ENCODE measurements at regions not wholly inside any gene's neighbourhood (a gene's known extent, or its start where the extent isn't known, plus 50 kb on each side); places are given as distances from the start of the nearest gene placed in this dataset.

DNA sequence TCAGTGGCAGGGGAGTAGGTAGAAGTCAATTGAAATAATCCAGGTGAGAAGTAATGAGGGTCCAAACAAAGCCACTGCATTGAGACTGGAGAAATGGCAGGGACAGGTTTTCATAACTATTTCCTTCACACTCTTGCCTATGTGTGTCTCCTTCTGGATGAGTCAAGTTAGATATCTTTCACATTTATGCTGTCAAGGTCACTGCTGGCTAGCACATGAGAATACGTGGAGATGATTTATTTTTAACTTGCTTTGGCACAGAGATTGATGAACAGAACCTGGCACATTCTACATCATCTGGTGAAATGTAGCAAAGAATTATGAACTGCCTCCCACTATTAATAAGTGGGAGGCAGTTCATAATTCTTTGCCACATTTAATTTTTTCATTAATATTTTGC, 66.7 kb upstream of the BOD1L1 start:
- no peak overlapping the region for H2BK20ac ChIP-seq (ENCODE audit: low read length)
- H3K4me1 ChIP-seq (replicated peaks in 1 of 4; ENCODE audit: control insufficient read depth in 3 of 4, insufficient read depth in 4 of 4, low read length in 3 of 4), result no peaks in the 10 kb centered on the region
- H3K27ac ChIP-seq (ENCODE audit: low read depth, low read length), result no peak overlapping the region
- no peak overlapping the region for H3K4me2 ChIP-seq (ENCODE audit: insufficient read depth in 1 of 2, low read depth in 2 of 2, low read length in 2 of 2)
- no peak overlapping the region for H3K56ac ChIP-seq (replicated peaks; ENCODE audit: insufficient read length, low read depth, low read length)
- H2AFZ ChIP-seq (ENCODE audit: low read length), result no peak overlapping the region
- H3K79me2 ChIP-seq (ENCODE audit: control insufficient read depth in 1 of 2, insufficient read depth in 2 of 2, low read length in 2 of 2), result no peaks in the 10 kb centered on the region
- H3K18ac ChIP-seq (ENCODE audit: extremely low read depth, low read length), result no peak overlapping the region
- no peak overlapping the region for H4K91ac ChIP-seq (replicated peaks; ENCODE audit: insufficient read length, low read length)
- no peaks in the 10 kb centered on the region for H3K27me3 ChIP-seq (replicated peaks in 1 of 4; ENCODE audit: control insufficient read depth in 3 of 4, extremely low read depth in 1 of 4, insufficient read depth in 3 of 4, low read length in 3 of 4)
- H3K14ac ChIP-seq (ENCODE audit: insufficient read length), result no peak overlapping the region
- no peaks in the 10 kb centered on the region for H3K36me3 ChIP-seq (ENCODE audit: control insufficient read depth in 2 of 4, insufficient read depth in 4 of 4, low read length in 3 of 4)
- H3K4me3 ChIP-seq (ENCODE audit: extremely low read depth in 1 of 4, insufficient read depth in 2 of 4, low read depth in 3 of 4, low read length in 4 of 4), result no peak overlapping the region
- no peak overlapping the region for H2BK120ac ChIP-seq (replicated peaks; ENCODE audit: low read depth, low read length)
- H3K9me3 ChIP-seq (ENCODE audit: insufficient read depth in 2 of 2, low read depth in 1 of 2, low read length in 1 of 2), result peaks cover 0 to 2% of the 10 kb centered on the region in 2 experiments; a peak in 1 of 4 replicates
- H2BK12ac ChIP-seq (ENCODE audit: low read depth, low read length), result no peak overlapping the region
- no peak for FAIRE-seq
- no peak overlapping the region for H2BK15ac ChIP-seq (ENCODE audit: low read length)
- ChIA-PET POLR2A (ENCODE audit: partially characterized antibody) (no interaction called here), CTCF (ENCODE audit: partially characterized antibody) (no interaction called here)
- no peak overlapping the region for H4K8ac ChIP-seq (ENCODE audit: extremely low read depth, insufficient read depth, low read length)
- no peak overlapping the region for H3K9ac ChIP-seq (replicated peaks in 1 of 4; ENCODE audit: extremely low read depth in 1 of 4, low read depth in 3 of 4, low read length in 3 of 4)
- no peak overlapping the region for H2AK5ac ChIP-seq (ENCODE audit: low read depth, low read length)
- no peak overlapping the region for H3K23ac ChIP-seq (ENCODE audit: insufficient read length)
- no peak overlapping the region for H2BK5ac ChIP-seq (ENCODE audit: low read depth, low read length)
- no peaks in the 10 kb centered on the region for H4K20me1 ChIP-seq (replicated peaks in 1 of 2; ENCODE audit: control insufficient read depth in 1 of 2, insufficient read depth in 2 of 2, low read length in 2 of 2)
- no peak overlapping the region for H4K5ac ChIP-seq (ENCODE audit: insufficient read length, low read depth, low read length)
- DNase-seq (ENCODE audit: low read depth in 1 of 2, low spot score in 2 of 2), result no peak
- H3K23me2 ChIP-seq (ENCODE audit: low read depth, low read length), result no peaks in the 10 kb centered on the region
- 90% methylated on average over 1 of the region's 1 CpG; no CpG with 5 or more reads in 1 of the 2 experiments for WGBS, 2 experiments (ENCODE audit: extremely low coverage in 1 of 2, insufficient coverage in 1 of 2, insufficient read length in 1 of 2, insufficient replicate concordance in 2 of 2, low coverage in 1 of 2, low lambda C conversion rate in 2 of 2, missing lambda C conversion rate in 1 of 2)
- no peaks in the 10 kb centered on the region for H3K79me1 ChIP-seq (ENCODE audit: low read depth, low read length)
- H3K4ac ChIP-seq (replicated peaks; ENCODE audit: insufficient read length, low read depth, low read length), result no peak overlapping the region
- no peak for TF ChIP-seq NRF1 (IDR thresholded peaks at IDR 0.05; ENCODE audit: low read depth, low read length)
- TF ChIP-seq POU5F1 (IDR thresholded peaks at IDR 0.05; ENCODE audit: low read depth, low read length), result no peak
- TF ChIP-seq, protein P1, sequence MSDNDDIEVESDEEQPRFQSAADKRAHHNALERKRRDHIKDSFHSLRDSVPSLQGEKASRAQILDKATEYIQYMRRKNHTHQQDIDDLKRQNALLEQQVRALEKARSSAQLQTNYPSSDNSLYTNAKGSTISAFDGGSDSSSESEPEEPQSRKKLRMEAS (IDR thresholded peaks at IDR 0.05), result no peak
- TF ChIP-seq, protein P2, sequence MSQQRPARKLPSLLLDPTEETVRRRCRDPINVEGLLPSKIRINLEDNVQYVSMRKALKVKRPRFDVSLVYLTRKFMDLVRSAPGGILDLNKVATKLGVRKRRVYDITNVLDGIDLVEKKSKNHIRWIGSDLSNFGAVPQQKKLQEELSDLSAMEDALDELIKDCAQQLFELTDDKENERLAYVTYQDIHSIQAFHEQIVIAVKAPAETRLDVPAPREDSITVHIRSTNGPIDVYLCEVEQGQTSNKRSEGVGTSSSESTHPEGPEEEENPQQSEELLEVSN (IDR thresholded peaks at IDR 0.05), result no peak
- TF ChIP-seq SP2 (IDR thresholded peaks at IDR 0.05; ENCODE audit: low read length), result no peak
- TF ChIP-seq SP4 (IDR thresholded peaks at IDR 0.05; ENCODE audit: low read length), result no peak
- TF ChIP-seq TCF12 (IDR thresholded peaks at IDR 0.05; ENCODE audit: low read depth, low read length), result no peak
- TF ChIP-seq ASH2L (IDR thresholded peaks at IDR 0.05; ENCODE audit: low read length), result no peak

All from H1 (cell line).